ENCODE measurements at regions not wholly inside any gene's neighbourhood (a gene's known extent, or its start where the extent isn't known, plus 50 kb on each side); places are given as distances from the start of the nearest gene placed in this dataset.

GRCh38 chr12:97923546-97923945, 460.9 kb downstream of the RMST start:
- no peak overlapping the region for H3K4me3 ChIP-seq (ENCODE audit: low read depth, low read length)
- DNase-seq (ENCODE audit: low read depth, low spot score) = no peak
- TF ChIP-seq CTCF (IDR thresholded peaks at IDR 0.05; ENCODE audit: insufficient read depth, low read length, missing control alignments) = no peak
- ChIA-PET POLR2A (no interaction called here), CTCF (no interaction called here)

GRCh38 chr12:97924122-97924521, 461.5 kb downstream of the RMST start:
- ChIA-PET CTCF (no interaction called here), POLR2A (no interaction called here)
- no peak overlapping the region for H3K4me3 ChIP-seq (ENCODE audit: low read depth, low read length)
- no peak for TF ChIP-seq CTCF (IDR thresholded peaks at IDR 0.05; ENCODE audit: insufficient read depth, low read length, missing control alignments)
- DNase-seq (ENCODE audit: low read depth, low spot score) = no peak

- POLR2A ChIA-PET = no interaction called here
- no peak for DNase-seq (ENCODE audit: low read depth, low spot score)
- no peak for TF ChIP-seq CTCF (IDR thresholded peaks at IDR 0.05; ENCODE audit: insufficient read depth, low read length, missing control alignments)
- CTCF ChIA-PET = no interaction called here
- H3K4me3 ChIP-seq (ENCODE audit: low read depth, low read length) = no peak overlapping the region
Measured at GRCh38 chr12:97927977-97928376, 465.4 kb downstream of the RMST start.

GRCh38 chr12:97936165-97936564, 473.6 kb downstream of the RMST start:
- no peak for DNase-seq (ENCODE audit: low read depth, low spot score)
- ChIA-PET POLR2A (no interaction called here), CTCF (no interaction called here)
- H3K4me3 ChIP-seq (ENCODE audit: low read depth, low read length) = no peak overlapping the region
- no peak for TF ChIP-seq CTCF (IDR thresholded peaks at IDR 0.05; ENCODE audit: insufficient read depth, low read length, missing control alignments)

GRCh38 chr12:97938031-97938430, 475.4 kb downstream of the RMST start:
- no peak for DNase-seq (ENCODE audit: low read depth, low spot score)

GRCh38 chr12:97939156-97939555, 476.6 kb downstream of the RMST start:
- no peak overlapping the region for H3K4me3 ChIP-seq (ENCODE audit: low read depth, low read length)
- POLR2A ChIA-PET = no interaction called here
- no peak for DNase-seq (ENCODE audit: low read depth, low spot score)
- CTCF ChIA-PET = no interaction called here
- TF ChIP-seq CTCF (IDR thresholded peaks at IDR 0.05; ENCODE audit: insufficient read depth, low read length, missing control alignments) = no peak

More at GRCh38 chr12:97938031-97938430, 475.4 kb downstream of the RMST start:
- ChIA-PET POLR2A (no interaction called here), CTCF (no interaction called here)
- TF ChIP-seq CTCF (IDR thresholded peaks at IDR 0.05; ENCODE audit: insufficient read depth, low read length, missing control alignments) = no peak
- H3K4me3 ChIP-seq (ENCODE audit: low read depth, low read length) = no peak overlapping the region

Measured in AG04449 (cell line).